ENCODE measurements at regions not wholly inside any gene's neighbourhood (a gene's known extent, or its start where the extent isn't known, plus 50 kb on each side); places are given as distances from the start of the nearest gene placed in this dataset.

GRCh38 chr14:41277450-41277849, 329.2 kb upstream of the LRFN5 start:
- Histone ChIP-seq H3K4me3 (ENCODE audit: low read depth in 1 of 3, low read length in 3 of 3) (no peak overlapping the region), H3K9ac (ENCODE audit: low read depth in 1 of 2, low read length in 2 of 2) (no peak overlapping the region), H3K36me3 (ENCODE audit: control insufficient read depth in 4 of 4, insufficient read depth in 3 of 4, low read depth in 1 of 4, low read length in 3 of 4) (no peaks in the 10 kb centered on the region), H3K27ac (ENCODE audit: low read depth in 1 of 2, low read length in 2 of 2) (no peak overlapping the region), H3K9me3 (ENCODE audit: control insufficient read depth in 4 of 4, low read length in 3 of 4) (no peaks in the 10 kb centered on the region), H3K4me1 (ENCODE audit: control insufficient read depth in 4 of 4, insufficient read depth in 4 of 4, low read length in 3 of 4) (no peaks in the 10 kb centered on the region), H3K27me3 (ENCODE audit: control insufficient read depth in 4 of 4, insufficient read depth in 4 of 4, low read length in 3 of 4) (no peaks in the 10 kb centered on the region)
- 51% methylated on average over 2 of the region's 2 CpGs for WGBS
- TF ChIP-seq JUND (IDR thresholded peaks at IDR 0.05): no peak
- TF ChIP-seq ATF3 (IDR thresholded peaks at IDR 0.05): no peak
- DNase-seq (ENCODE audit: low spot score): no peak

DNA sequence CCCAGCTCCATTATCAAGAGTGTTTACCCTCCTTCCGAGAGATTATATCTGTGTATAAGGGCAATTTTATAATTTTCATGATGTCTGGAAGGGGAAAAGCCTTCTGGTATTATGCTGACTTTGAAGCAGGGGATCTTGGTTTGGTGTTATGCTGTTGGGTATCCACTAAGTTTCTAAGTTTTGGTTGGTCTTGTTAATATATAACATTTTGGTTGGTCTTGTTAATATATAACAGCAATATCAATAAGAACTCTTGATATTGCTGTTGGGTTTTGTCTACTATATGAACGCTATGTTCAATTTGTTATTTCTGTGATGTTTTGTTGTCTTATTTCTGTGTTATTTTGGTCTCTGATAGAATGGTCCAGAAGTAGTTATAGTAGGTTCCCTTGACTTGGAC, 349.2 kb upstream of the LRFN5 start:
- Histone ChIP-seq H3K9me3 (ENCODE audit: control insufficient read depth in 4 of 4, low read length in 3 of 4) (peaks cover 5 to 10% (median 7%) of the 10 kb centered on the region in 4 donors), H3K36me3 (ENCODE audit: control insufficient read depth in 4 of 4, insufficient read depth in 3 of 4, low read depth in 1 of 4, low read length in 3 of 4) (no peaks in the 10 kb centered on the region), H3K9ac (ENCODE audit: low read depth in 1 of 2, low read length in 2 of 2) (no peak overlapping the region), H3K4me3 (ENCODE audit: low read depth in 1 of 3, low read length in 3 of 3) (no peak overlapping the region), H3K4me1 (ENCODE audit: control insufficient read depth in 4 of 4, insufficient read depth in 4 of 4, low read length in 3 of 4) (peaks cover 0 to 2% (median 2%) of the 10 kb centered on the region in 4 donors), H3K27ac (ENCODE audit: low read depth in 1 of 2, low read length in 2 of 2) (no peak overlapping the region), H3K27me3 (ENCODE audit: control insufficient read depth in 4 of 4, insufficient read depth in 4 of 4, low read length in 3 of 4) (no peaks in the 10 kb centered on the region)
- no peak for DNase-seq (ENCODE audit: low spot score)
- WGBS: 47% methylated on average over 2 of the region's 2 CpGs
- peak; percentile 25 for TF ChIP-seq SP1 (IDR thresholded peaks at IDR 0.05)
- TF ChIP-seq, protein P1, sequence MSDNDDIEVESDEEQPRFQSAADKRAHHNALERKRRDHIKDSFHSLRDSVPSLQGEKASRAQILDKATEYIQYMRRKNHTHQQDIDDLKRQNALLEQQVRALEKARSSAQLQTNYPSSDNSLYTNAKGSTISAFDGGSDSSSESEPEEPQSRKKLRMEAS (IDR thresholded peaks at IDR 0.05): no peak

GRCh38 chr14:41235466-41235865, 371.2 kb upstream of the LRFN5 start:
- Histone ChIP-seq H3K27ac (ENCODE audit: low read depth in 1 of 2, low read length in 2 of 2) (peak overlapping the region; percentile 2 to 69), H3K4me3 (ENCODE audit: low read depth in 1 of 3, low read length in 3 of 3) (no peak overlapping the region), H3K4me1 (ENCODE audit: control insufficient read depth in 4 of 4, insufficient read depth in 4 of 4, low read length in 3 of 4) (peaks cover 0 to 18% (median 4%) of the 10 kb centered on the region in 4 donors), H3K9me3 (ENCODE audit: control insufficient read depth in 4 of 4, low read length in 3 of 4) (peaks cover 0 to 2% (median 0%) of the 10 kb centered on the region in 4 donors), H3K9ac (ENCODE audit: low read depth in 1 of 2, low read length in 2 of 2) (no peak overlapping the region), H3K36me3 (ENCODE audit: control insufficient read depth in 4 of 4, insufficient read depth in 3 of 4, low read depth in 1 of 4, low read length in 3 of 4) (no peaks in the 10 kb centered on the region), H3K27me3 (ENCODE audit: control insufficient read depth in 4 of 4, insufficient read depth in 4 of 4, low read length in 3 of 4) (no peaks in the 10 kb centered on the region)
- 31% methylated on average over 5 of the region's 5 CpGs for WGBS
- no peak for DNase-seq (ENCODE audit: low spot score)
- TF ChIP-seq, protein P2, sequence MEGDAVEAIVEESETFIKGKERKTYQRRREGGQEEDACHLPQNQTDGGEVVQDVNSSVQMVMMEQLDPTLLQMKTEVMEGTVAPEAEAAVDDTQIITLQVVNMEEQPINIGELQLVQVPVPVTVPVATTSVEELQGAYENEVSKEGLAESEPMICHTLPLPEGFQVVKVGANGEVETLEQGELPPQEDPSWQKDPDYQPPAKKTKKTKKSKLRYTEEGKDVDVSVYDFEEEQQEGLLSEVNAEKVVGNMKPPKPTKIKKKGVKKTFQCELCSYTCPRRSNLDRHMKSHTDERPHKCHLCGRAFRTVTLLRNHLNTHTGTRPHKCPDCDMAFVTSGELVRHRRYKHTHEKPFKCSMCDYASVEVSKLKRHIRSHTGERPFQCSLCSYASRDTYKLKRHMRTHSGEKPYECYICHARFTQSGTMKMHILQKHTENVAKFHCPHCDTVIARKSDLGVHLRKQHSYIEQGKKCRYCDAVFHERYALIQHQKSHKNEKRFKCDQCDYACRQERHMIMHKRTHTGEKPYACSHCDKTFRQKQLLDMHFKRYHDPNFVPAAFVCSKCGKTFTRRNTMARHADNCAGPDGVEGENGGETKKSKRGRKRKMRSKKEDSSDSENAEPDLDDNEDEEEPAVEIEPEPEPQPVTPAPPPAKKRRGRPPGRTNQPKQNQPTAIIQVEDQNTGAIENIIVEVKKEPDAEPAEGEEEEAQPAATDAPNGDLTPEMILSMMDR (IDR thresholded peaks at IDR 0.05; ENCODE audit: low read depth, low read length, missing input control): no peak
- TF ChIP-seq FOXA2 (IDR thresholded peaks at IDR 0.05) (peak; percentile 96), HNF4G (IDR thresholded peaks at IDR 0.05) (peak; percentile 82), ATF3 (IDR thresholded peaks at IDR 0.05) (peak; percentile 89), GABPA (IDR thresholded peaks at IDR 0.05 in 1 of 2, conservative IDR thresholded peaks at IDR 0.05 in 1 of 2) (peak in 1 of 2 donors; percentile 53), SP1 (IDR thresholded peaks at IDR 0.05) (peak; percentile 93), YY1 (IDR thresholded peaks at IDR 0.05) (peak; percentile 90), EGR1 (IDR thresholded peaks at IDR 0.05; ENCODE audit: low read depth in 2 of 2) (peak in 1 of 2 donors; percentile 70), RXRA (IDR thresholded peaks at IDR 0.05) (peak; percentile 99), FOXA1 (IDR thresholded peaks at IDR 0.05) (peak; percentile 95), REST (IDR thresholded peaks at IDR 0.05) (peak; percentile 82), HNF4A (conservative IDR thresholded peaks at IDR 0.05) (peak; percentile 94 to 97), RAD21 (IDR thresholded peaks at IDR 0.05) (peak; percentile 61 to 70), NR2F2 (IDR thresholded peaks at IDR 0.05) (peak; percentile 62), JUND (IDR thresholded peaks at IDR 0.05) (peak; percentile 83 to 93), TAF1 (conservative IDR thresholded peaks at IDR 0.05) (no peak)
- TF ChIP-seq, protein P1 (IDR thresholded peaks at IDR 0.05): peak; percentile 91
- TF ChIP-seq, protein P3, sequence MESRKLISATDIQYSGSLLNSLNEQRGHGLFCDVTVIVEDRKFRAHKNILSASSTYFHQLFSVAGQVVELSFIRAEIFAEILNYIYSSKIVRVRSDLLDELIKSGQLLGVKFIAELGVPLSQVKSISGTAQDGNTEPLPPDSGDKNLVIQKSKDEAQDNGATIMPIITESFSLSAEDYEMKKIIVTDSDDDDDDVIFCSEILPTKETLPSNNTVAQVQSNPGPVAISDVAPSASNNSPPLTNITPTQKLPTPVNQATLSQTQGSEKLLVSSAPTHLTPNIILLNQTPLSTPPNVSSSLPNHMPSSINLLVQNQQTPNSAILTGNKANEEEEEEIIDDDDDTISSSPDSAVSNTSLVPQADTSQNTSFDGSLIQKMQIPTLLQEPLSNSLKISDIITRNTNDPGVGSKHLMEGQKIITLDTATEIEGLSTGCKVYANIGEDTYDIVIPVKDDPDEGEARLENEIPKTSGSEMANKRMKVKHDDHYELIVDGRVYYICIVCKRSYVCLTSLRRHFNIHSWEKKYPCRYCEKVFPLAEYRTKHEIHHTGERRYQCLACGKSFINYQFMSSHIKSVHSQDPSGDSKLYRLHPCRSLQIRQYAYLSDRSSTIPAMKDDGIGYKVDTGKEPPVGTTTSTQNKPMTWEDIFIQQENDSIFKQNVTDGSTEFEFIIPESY (IDR thresholded peaks at IDR 0.05): peak; percentile 86
